ENCODE measurements at regions not wholly inside any gene's neighbourhood (a gene's known extent, or its start where the extent isn't known, plus 50 kb on each side); places are given as distances from the start of the nearest gene placed in this dataset.

DNA sequence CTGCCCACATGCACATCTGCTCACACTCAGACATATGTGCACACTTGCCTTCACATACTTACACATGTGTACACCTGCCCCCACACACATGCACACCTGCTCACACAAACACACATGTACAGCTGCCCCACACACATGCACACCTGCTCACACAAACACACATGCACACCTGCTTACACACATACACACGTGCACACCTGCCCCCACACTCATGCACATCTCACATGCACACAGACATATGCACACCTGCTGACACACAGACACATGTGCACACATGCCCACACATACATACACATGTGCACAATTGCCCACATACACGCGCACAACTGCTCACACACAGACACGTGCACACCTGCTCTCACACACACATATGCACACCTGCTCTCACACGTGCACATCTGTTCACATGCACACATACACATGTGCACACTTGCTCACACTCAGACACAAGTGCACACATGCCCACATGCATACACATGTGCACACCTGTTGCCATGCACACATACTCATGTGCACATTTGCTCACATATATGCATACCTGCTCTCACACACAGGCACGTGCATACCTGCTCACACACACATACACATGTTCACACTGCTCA, 147.8 kb upstream of the FOXD4L5 start:
- no peak for TF ChIP-seq POLR2AphosphoS5 (IDR thresholded peaks at IDR 0.05; ENCODE audit: borderline replicate concordance, low read depth, low read length)
- no peak for TF ChIP-seq FOXP2 (optimal IDR thresholded peaks at IDR 0.05; ENCODE audit: control extremely low read depth, extremely low read length, insufficient read depth)
